NCI-H1048 (cell line): ENCODE measurements at regions not wholly inside any gene's neighbourhood (a gene's known extent, or its start where the extent isn't known, plus 50 kb on each side); places are given as distances from the start of the nearest gene placed in this dataset.

ENCODE experiments used
- DNase-seq: peaks from one replicate; lab custom pipeline; 2025; lab: John Stamatoyannopoulos, UW

GRCh38 chr14:66114071-66114470 is 372.1 kb upstream of the CCDC196 start:
- no peak for DNase-seq

- no peak for DNase-seq
These were observed 370.2 kb upstream of the CCDC196 start for GRCh38 chr14:66115740-66116502.

- no peak for DNase-seq
These were observed 369.4 kb upstream of the CCDC196 start for GRCh38 chr14:66116732-66117131.

GRCh38 chr14:66117600-66117999 is 368.6 kb upstream of the CCDC196 start:
- DNase-seq: no peak

- DNase-seq: no peak
These were observed 366.5 kb upstream of the CCDC196 start for GRCh38 chr14:66119606-66120231.

- DNase-seq: no peak
These were observed 365.8 kb upstream of the CCDC196 start for GRCh38 chr14:66120402-66120801.

GRCh38 chr14:66121859-66122258 is 364.3 kb upstream of the CCDC196 start:
- DNase-seq: no peak

- no peak for DNase-seq
These were observed 356.9 kb upstream of the CCDC196 start for GRCh38 chr14:66129224-66129623.

GRCh38 chr14:66131111-66131510 is 355.1 kb upstream of the CCDC196 start:
- no peak for DNase-seq

- DNase-seq: no peak
These were observed 352.5 kb upstream of the CCDC196 start for GRCh38 chr14:66133666-66134065.

- no peak for DNase-seq
These were observed 350.3 kb upstream of the CCDC196 start for GRCh38 chr14:66135831-66136230.

GRCh38 chr14:66137081-66137480 is 349.1 kb upstream of the CCDC196 start:
- DNase-seq: no peak

GRCh38 chr14:66139432-66139831 is 346.7 kb upstream of the CCDC196 start:
- DNase-seq: no peak

GRCh38 chr14:66140213-66140918 is 345.8 kb upstream of the CCDC196 start:
- no peak for DNase-seq

- DNase-seq: no peak
These were observed 345.2 kb upstream of the CCDC196 start for GRCh38 chr14:66140963-66141362.

GRCh38 chr14:66141733-66142132 is 344.4 kb upstream of the CCDC196 start:
- no peak for DNase-seq

GRCh38 chr14:66143387-66144112 is 342.6 kb upstream of the CCDC196 start:
- DNase-seq: no peak

- no peak for DNase-seq
These were observed 333.9 kb upstream of the CCDC196 start for GRCh38 chr14:66152302-66152701.

GRCh38 chr14:66152747-66153146 is 333.4 kb upstream of the CCDC196 start:
- DNase-seq: no peak

- no peak for DNase-seq
These were observed 323.1 kb upstream of the CCDC196 start for GRCh38 chr14:66163023-66163422.

GRCh38 chr14:66165337-66165736 is 320.8 kb upstream of the CCDC196 start:
- no peak for DNase-seq

- DNase-seq: no peak
These were observed 311.7 kb upstream of the CCDC196 start for GRCh38 chr14:66174453-66174891.
